B cell (primary cell): ENCODE measurements at regions not wholly inside any gene's neighbourhood (a gene's known extent, or its start where the extent isn't known, plus 50 kb on each side); places are given as distances from the start of the nearest gene placed in this dataset.

ENCODE experiments used
- ATAC-seq: fragments of 200-7000 bp; cut with Tn5 transposase; one replicate; pipeline ENCODE4 v1.10.0; 2021; ENCODE audit warnings: low read depth, mild to moderate bottlenecking, moderate number of reproducible peaks, moderate library complexity
- CTCF ChIA-PET: fragments of 350-600 bp; sonication (Branson Sonifier 250); formaldehyde crosslinking; loops from one replicate; lab custom pipeline; 2021; ENCODE audit warnings: antibody characterized with exemption, inconsistent platforms; lab: Charles Lee
- POLR2A ChIA-PET: fragments of 350-600 bp; sonication (Branson Sonifier 250); formaldehyde crosslinking; loops from one replicate; lab custom pipeline; 2021; ENCODE audit warnings: antibody characterized with exemption; lab: Charles Lee
- DNase-seq: peaks from one replicate; pipeline ENCODE4 v3.0.0; 2013
- H2AFZ ChIP-seq: 2 replicates; pipeline ENCODE4 v1.6.1; 2012; ENCODE audit warnings: mild to moderate bottlenecking, low read depth, low read length; ENCODE audit not compliant: insufficient read depth, poor library complexity, severe bottlenecking
- H3K27ac ChIP-seq, 2 donors: 1 replicate in 1 of 2; 2 replicates in 1 of 2; pipeline ENCODE4 v1.5.1; 2012 to 2013; ENCODE audit warnings: low read length in 2 of 2, mild to moderate bottlenecking in 2 of 2, moderate library complexity in 1 of 2
- H3K27me3 ChIP-seq, 4 experiments: fragments of 200-600 bp in 1 of 4; sonication (generic) in 1 of 4; replicated peaks in 1 of 4; 1 replicate in 2 of 4; 2 replicates in 2 of 4; pipeline versions ENCODE4 v1.6.1 to v1.7.0; 2013 to 2016; ENCODE audit warnings: low read length in 3 of 4, mild to moderate bottlenecking in 2 of 4, mixed read lengths in 1 of 4, moderate library complexity in 1 of 4; ENCODE audit not compliant: insufficient read depth in 4 of 4, control insufficient read depth in 3 of 4; ENCODE audit errors: control extremely low read depth in 1 of 4
- H3K36me3 ChIP-seq, 2 experiments: replicated peaks in 1 of 2; 1 replicate in 1 of 2; 2 replicates in 1 of 2; pipeline versions ENCODE4 v1.6.1 to v1.7.1; 2013; ENCODE audit warnings: low read length in 1 of 2; ENCODE audit not compliant: insufficient read depth in 2 of 2, control insufficient read depth in 1 of 2; ENCODE audit errors: control extremely low read depth in 1 of 2, extremely low read depth in 1 of 2
- H3K4me1 ChIP-seq, 2 donors: fragments of 200-600 bp in 1 of 2; sonication (generic) in 1 of 2; 1 replicate in 1 of 2; 2 replicates in 1 of 2; pipeline versions ENCODE4 v1.5.1 to v1.6.1; 2013 to 2017; ENCODE audit warnings: low read length in 2 of 2; ENCODE audit not compliant: control insufficient read depth in 2 of 2, insufficient read depth in 2 of 2
- H3K4me2 ChIP-seq: replicated peaks from 2 replicates; pipeline ENCODE3; 2012; ENCODE audit warnings: mild to moderate bottlenecking, low read depth, low read length; ENCODE audit not compliant: poor library complexity, severe bottlenecking
- H3K4me3 ChIP-seq, 5 experiments: fragments of 200-600 bp in 1 of 5; sonication (generic) in 1 of 5; 1 replicate in 3 of 5; 2 replicates in 2 of 5; pipeline versions ENCODE4 v1.5.1 to v1.7.0; 2011 to 2016; ENCODE audit warnings: low read length in 4 of 5, mild to moderate bottlenecking in 4 of 5, low read depth in 2 of 5, control low read depth in 1 of 5, moderate library complexity in 1 of 5; ENCODE audit not compliant: insufficient read depth in 1 of 5; ENCODE audit errors: control extremely low read depth in 1 of 5, extremely low read depth in 1 of 5
- H3K79me2 ChIP-seq: fragments of 200-600 bp; sonication (generic); one replicate; pipeline ENCODE4 v1.6.0; 2016; ENCODE audit warnings: low read length; ENCODE audit not compliant: control insufficient read depth, insufficient read depth
- H3K9ac ChIP-seq: fragments of 200-600 bp; sonication (generic); 2 replicates; pipeline ENCODE4 v1.6.1; 2017; ENCODE audit warnings: mild to moderate bottlenecking, low read length, moderate library complexity
- H3K9me3 ChIP-seq, 3 donors: one replicate each; pipeline versions ENCODE4 v1.6.1 to v1.7.1; 2013; ENCODE audit warnings: low read length in 2 of 3; ENCODE audit not compliant: control insufficient read depth in 2 of 3, insufficient read depth in 1 of 3; ENCODE audit errors: control extremely low read depth in 1 of 3
- H4K20me1 ChIP-seq: 2 replicates; pipeline ENCODE4 v1.6.0; 2012; ENCODE audit warnings: mild to moderate bottlenecking, low read length; ENCODE audit not compliant: insufficient read depth, control insufficient read depth, poor library complexity, severe bottlenecking
- H3K27ac Mint-ChIP-seq: one replicate; pipeline ENCODE4 v1.8.0; 2021; ENCODE audit warnings: mixed read lengths
- H3K27me3 Mint-ChIP-seq: one replicate; pipeline ENCODE4 v1.8.0; 2021; ENCODE audit warnings: mixed read lengths
- H3K4me1 Mint-ChIP-seq: one replicate; pipeline ENCODE4 v1.8.0; 2021; ENCODE audit warnings: mixed read lengths
- H3K4me3 Mint-ChIP-seq: one replicate; pipeline ENCODE4 v1.8.0; 2021; ENCODE audit warnings: mixed read lengths
- H3K9me3 Mint-ChIP-seq: one replicate; pipeline ENCODE4 v1.8.0; 2022; ENCODE audit warnings: mixed read lengths; ENCODE audit not compliant: insufficient read depth
- CTCF ChIP-seq: fragments of 200-600 bp; IDR thresholded peaks from one replicate; pipeline ENCODE4 v1.8.0; 2022; ENCODE audit warnings: antibody characterized with exemption, mild to moderate bottlenecking
- EZH2 ChIP-seq: IDR thresholded peaks from 2 replicates; pipeline ENCODE4 v1.6.1; 2012; ENCODE audit warnings: borderline replicate concordance, low read depth, mild to moderate bottlenecking, moderate library complexity, low read length; ENCODE audit not compliant: insufficient read depth, poor library complexity, severe bottlenecking
- WGBS: methylation state at CpG from one replicate; pipeline ENCODE4 v1.1.5; 2013; ENCODE audit warnings: missing lambda C conversion rate; ENCODE audit not compliant: insufficient coverage; 5-methylcytosine and 5-hydroxymethylcytosine counted together
- intact Hi-C: fragments of 100-400 bp; cut with micrococcal nuclease; formaldehyde crosslinking; loops from one replicate; pipeline ENCODE4 v1.10.0; 2022

- Histone ChIP-seq H3K4me2 (no peak overlapping the region), H3K4me3 (no peak overlapping the region), H3K27ac (no peak overlapping the region), H3K9ac (no peak overlapping the region), H3K36me3 (no peaks in the 10 kb centered on the region), H4K20me1 (no peaks in the 10 kb centered on the region), H2AFZ (no peak overlapping the region), H3K79me2 (no peaks in the 10 kb centered on the region), H3K4me1 (no peaks in the 10 kb centered on the region), H3K9me3 (no peaks in the 10 kb centered on the region), H3K27me3 (no peaks in the 10 kb centered on the region)
- 89% methylated on average over 8 of the region's 8 CpGs for WGBS
- DNase-seq (no peak), ATAC-seq (no peak)
- no peak overlapping the region for H3K27ac Mint-ChIP-seq
- no peak overlapping the region for H3K4me3 Mint-ChIP-seq
- H3K27me3 Mint-ChIP-seq: peaks cover 3% of the 10 kb centered on the region
- TF ChIP-seq EZH2: no peak
- TF ChIP-seq CTCF: no peak
- H3K9me3 Mint-ChIP-seq: no peaks in the 10 kb centered on the region
- POLR2A ChIA-PET: no interaction called here
- no peaks in the 10 kb centered on the region for H3K4me1 Mint-ChIP-seq
- intact Hi-C loops: no loop called here
- CTCF ChIA-PET: interaction anchor here (0.6 kb wide), 1 partner anchor 129 kb away, joined by 5 read pairs; no protein-coding TSS in a partner anchor
Observed at GRCh38 chr18:76679945-76680344, 142.4 kb upstream of the ZNF236 start.

- Histone ChIP-seq H3K36me3 (no peaks in the 10 kb centered on the region), H3K27ac (no peak overlapping the region), H3K4me3 (no peak overlapping the region), H4K20me1 (no peaks in the 10 kb centered on the region), H3K27me3 (no peaks in the 10 kb centered on the region), H3K4me1 (no peaks in the 10 kb centered on the region), H3K4me2 (no peak overlapping the region), H2AFZ (no peak overlapping the region), H3K9ac (no peak overlapping the region), H3K79me2 (no peaks in the 10 kb centered on the region), H3K9me3 (no peaks in the 10 kb centered on the region)
- no peak overlapping the region for H3K4me3 Mint-ChIP-seq
- CTCF ChIA-PET: no interaction called here
- POLR2A ChIA-PET: no interaction called here
- no peak for ATAC-seq
- H3K9me3 Mint-ChIP-seq: no peaks in the 10 kb centered on the region
- no peak for DNase-seq
- WGBS: 83% methylated on average over 7 of the region's 7 CpGs
- TF ChIP-seq EZH2: no peak
- TF ChIP-seq CTCF: no peak
- intact Hi-C loops: no loop called here
- H3K27ac Mint-ChIP-seq: no peak overlapping the region
- H3K4me1 Mint-ChIP-seq: no peaks in the 10 kb centered on the region
- H3K27me3 Mint-ChIP-seq: peaks cover 1% of the 10 kb centered on the region
Observed at GRCh38 chr18:76679259-76679658, 143.1 kb upstream of the ZNF236 start.
